T-helper 1 cell treated with Interleukin-12 subunit alpha and Interleukin-12 subunit beta and Interleukin-4 antibody, amounts not matched to agents 30 μg/mL and 1 μg/mL, for 36 hours (primary cell): ENCODE measurements at regions not wholly inside any gene's neighbourhood (a gene's known extent, or its start where the extent isn't known, plus 50 kb on each side); places are given as distances from the start of the nearest gene placed in this dataset.

ENCODE experiments used
- H3K27ac Mint-ChIP-seq: one replicate; pipeline ENCODE4 v1.8.0; 2021; ENCODE audit warnings: mild to moderate bottlenecking, mixed read lengths
- H3K27me3 Mint-ChIP-seq: one replicate; pipeline ENCODE4 v1.8.0; 2021; ENCODE audit warnings: low read depth, mixed read lengths
- H3K36me3 Mint-ChIP-seq: one replicate; pipeline ENCODE4 v1.8.0; 2021; ENCODE audit warnings: low read depth, mixed read lengths
- H3K4me1 Mint-ChIP-seq: one replicate; pipeline ENCODE4 v1.8.0; 2021; ENCODE audit warnings: low read depth, mixed read lengths
- H3K4me3 Mint-ChIP-seq: one replicate; pipeline ENCODE4 v1.8.0; 2021; ENCODE audit warnings: mild to moderate bottlenecking, moderate library complexity, mixed read lengths
- H3K9me3 Mint-ChIP-seq: one replicate; pipeline ENCODE4 v1.8.0; 2021; ENCODE audit warnings: mixed read lengths

- peaks cover 27% of the 10 kb centered on the region for H3K27me3 Mint-ChIP-seq
- no peak overlapping the region for H3K4me3 Mint-ChIP-seq
- H3K27ac Mint-ChIP-seq = no peak overlapping the region
- H3K9me3 Mint-ChIP-seq = no peaks in the 10 kb centered on the region
- H3K4me1 Mint-ChIP-seq = peaks cover 4% of the 10 kb centered on the region
- H3K36me3 Mint-ChIP-seq = no peaks in the 10 kb centered on the region
Measured at GRCh38 chr2:12259493-12259892, 457.2 kb upstream of the TRIB2 start.

GRCh38 chr2:12261986-12262680 is 454.6 kb upstream of the TRIB2 start:
- peaks cover 11% of the 10 kb centered on the region for H3K27me3 Mint-ChIP-seq
- H3K4me3 Mint-ChIP-seq = no peak overlapping the region
- H3K36me3 Mint-ChIP-seq = no peaks in the 10 kb centered on the region
- no peaks in the 10 kb centered on the region for H3K9me3 Mint-ChIP-seq
- H3K27ac Mint-ChIP-seq = no peak overlapping the region
- H3K4me1 Mint-ChIP-seq = peaks cover 5% of the 10 kb centered on the region

GRCh38 chr2:12262681-12263436 is 453.9 kb upstream of the TRIB2 start:
- Mint-ChIP-seq H3K4me1 (peaks cover 5% of the 10 kb centered on the region), H3K36me3 (no peaks in the 10 kb centered on the region), H3K27ac (no peak overlapping the region), H3K27me3 (peaks cover 8% of the 10 kb centered on the region), H3K4me3 (no peak overlapping the region), H3K9me3 (no peaks in the 10 kb centered on the region)

GRCh38 chr2:12263730-12264129 is 453.0 kb upstream of the TRIB2 start:
- Mint-ChIP-seq H3K36me3 (no peaks in the 10 kb centered on the region), H3K27me3 (peaks cover 8% of the 10 kb centered on the region), H3K4me1 (peaks cover 5% of the 10 kb centered on the region), H3K9me3 (no peaks in the 10 kb centered on the region), H3K4me3 (no peak overlapping the region), H3K27ac (no peak overlapping the region)

GRCh38 chr2:12264146-12264545 is 452.6 kb upstream of the TRIB2 start:
- Mint-ChIP-seq H3K4me1 (peaks cover 5% of the 10 kb centered on the region), H3K27me3 (peaks cover 8% of the 10 kb centered on the region), H3K27ac (no peak overlapping the region), H3K36me3 (no peaks in the 10 kb centered on the region), H3K9me3 (no peaks in the 10 kb centered on the region), H3K4me3 (no peak overlapping the region)

GRCh38 chr2:12265646-12266045 is 451.1 kb upstream of the TRIB2 start:
- Mint-ChIP-seq H3K36me3 (no peaks in the 10 kb centered on the region), H3K9me3 (no peaks in the 10 kb centered on the region), H3K4me1 (peaks cover 5% of the 10 kb centered on the region), H3K27ac (no peak overlapping the region), H3K27me3 (peaks cover 11% of the 10 kb centered on the region), H3K4me3 (no peak overlapping the region)

GRCh38 chr2:12267042-12267441 is 449.7 kb upstream of the TRIB2 start:
- Mint-ChIP-seq H3K4me1 (peaks cover 14% of the 10 kb centered on the region), H3K27ac (no peak overlapping the region), H3K27me3 (peaks cover 7% of the 10 kb centered on the region), H3K4me3 (no peak overlapping the region), H3K9me3 (no peaks in the 10 kb centered on the region), H3K36me3 (no peaks in the 10 kb centered on the region)

GRCh38 chr2:12269041-12269972 is 447.4 kb upstream of the TRIB2 start:
- Mint-ChIP-seq H3K27me3 (peaks cover 14% of the 10 kb centered on the region), H3K36me3 (no peaks in the 10 kb centered on the region), H3K4me3 (no peak overlapping the region), H3K9me3 (no peaks in the 10 kb centered on the region), H3K27ac (no peak overlapping the region), H3K4me1 (peaks cover 16% of the 10 kb centered on the region)

GRCh38 chr2:12270876-12271588 is 445.7 kb upstream of the TRIB2 start:
- H3K4me3 Mint-ChIP-seq = peak overlapping the region; percentile 9
- H3K36me3 Mint-ChIP-seq = no peaks in the 10 kb centered on the region
- H3K27me3 Mint-ChIP-seq = peaks cover 20% of the 10 kb centered on the region
- peak overlapping the region; percentile 10 for H3K27ac Mint-ChIP-seq
- H3K4me1 Mint-ChIP-seq = peaks cover 14% of the 10 kb centered on the region
- H3K9me3 Mint-ChIP-seq = peaks cover 4% of the 10 kb centered on the region

- peaks cover 20% of the 10 kb centered on the region for H3K27me3 Mint-ChIP-seq
Measured at GRCh38 chr2:12271589-12271984, 445.1 kb upstream of the TRIB2 start.

GRCh38 chr2:12273111-12273510 is 443.6 kb upstream of the TRIB2 start:
- Mint-ChIP-seq H3K4me3 (no peak overlapping the region), H3K4me1 (peaks cover 18% of the 10 kb centered on the region), H3K27me3 (peaks cover 29% of the 10 kb centered on the region), H3K9me3 (peaks cover 4% of the 10 kb centered on the region), H3K36me3 (no peaks in the 10 kb centered on the region), H3K27ac (no peak overlapping the region)

More at GRCh38 chr2:12271589-12271984, 445.1 kb upstream of the TRIB2 start:
- peaks cover 14% of the 10 kb centered on the region for H3K4me1 Mint-ChIP-seq
- H3K4me3 Mint-ChIP-seq = peak overlapping the region; percentile 9
- H3K27ac Mint-ChIP-seq = no peak overlapping the region
- peaks cover 4% of the 10 kb centered on the region for H3K9me3 Mint-ChIP-seq
- H3K36me3 Mint-ChIP-seq = no peaks in the 10 kb centered on the region

GRCh38 chr2:12274591-12274990 is 442.1 kb upstream of the TRIB2 start:
- H3K9me3 Mint-ChIP-seq = peaks cover 4% of the 10 kb centered on the region
- peaks cover 29% of the 10 kb centered on the region for H3K27me3 Mint-ChIP-seq
- H3K4me3 Mint-ChIP-seq = no peak overlapping the region
- H3K27ac Mint-ChIP-seq = no peak overlapping the region
- peaks cover 18% of the 10 kb centered on the region for H3K4me1 Mint-ChIP-seq
- no peaks in the 10 kb centered on the region for H3K36me3 Mint-ChIP-seq

- Mint-ChIP-seq H3K4me3 (no peak overlapping the region), H3K27me3 (peaks cover 27% of the 10 kb centered on the region), H3K27ac (no peak overlapping the region), H3K36me3 (peaks cover 2% of the 10 kb centered on the region), H3K9me3 (peaks cover 4% of the 10 kb centered on the region), H3K4me1 (peaks cover 7% of the 10 kb centered on the region)
Measured at GRCh38 chr2:12277241-12278034, 439.3 kb upstream of the TRIB2 start.
